SIG-M5 treated with dmso at 0.1 percent for 504 hours (cell line): ENCODE measurements at regions not wholly inside any gene's neighbourhood (a gene's known extent, or its start where the extent isn't known, plus 50 kb on each side); places are given as distances from the start of the nearest gene placed in this dataset.
A peak's percentile ranks its signal among the peaks of the same experiment; 100 is the strongest.

Experiments
- DNase-seq: peaks from one replicate; lab custom pipeline; 2025; ENCODE audit not compliant: unreplicated experiment; lab: John Stamatoyannopoulos, UW

DNA sequence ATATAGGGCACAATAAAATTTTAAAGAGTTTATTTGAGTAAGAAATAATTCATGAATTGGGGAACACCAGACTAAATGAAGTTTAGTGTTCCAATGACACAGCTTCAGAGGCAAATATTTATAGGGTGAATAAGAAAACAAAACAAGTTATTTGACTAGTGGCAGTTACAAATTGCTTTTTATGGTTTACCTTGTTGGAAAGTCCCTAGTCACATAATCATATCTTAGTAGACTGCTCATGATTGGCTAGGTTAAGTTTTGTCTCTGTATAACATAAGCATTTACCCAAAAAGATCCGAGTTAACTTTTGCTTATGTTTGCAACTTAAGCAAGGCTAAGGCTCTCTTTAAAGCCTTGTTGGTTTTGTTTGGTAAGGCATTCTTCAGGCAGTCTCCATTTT lies 224.7 kb upstream of the MIR17HG start:
- DNase-seq = no peak

GRCh38 chr13:91123456-91124127 lies 223.9 kb upstream of the MIR17HG start:
- DNase-seq = no peak

GRCh38 chr13:91126806-91127205 lies 220.7 kb upstream of the MIR17HG start:
- no peak for DNase-seq

- DNase-seq = no peak
Observed at GRCh38 chr13:91127995-91128394, 219.5 kb upstream of the MIR17HG start.

GRCh38 chr13:91132381-91132780 lies 215.1 kb upstream of the MIR17HG start:
- no peak for DNase-seq

- no peak for DNase-seq
Observed at GRCh38 chr13:91132786-91133185, 214.7 kb upstream of the MIR17HG start.

GRCh38 chr13:91133941-91134802 lies 213.3 kb upstream of the MIR17HG start:
- DNase-seq = peak; percentile 47

DNA sequence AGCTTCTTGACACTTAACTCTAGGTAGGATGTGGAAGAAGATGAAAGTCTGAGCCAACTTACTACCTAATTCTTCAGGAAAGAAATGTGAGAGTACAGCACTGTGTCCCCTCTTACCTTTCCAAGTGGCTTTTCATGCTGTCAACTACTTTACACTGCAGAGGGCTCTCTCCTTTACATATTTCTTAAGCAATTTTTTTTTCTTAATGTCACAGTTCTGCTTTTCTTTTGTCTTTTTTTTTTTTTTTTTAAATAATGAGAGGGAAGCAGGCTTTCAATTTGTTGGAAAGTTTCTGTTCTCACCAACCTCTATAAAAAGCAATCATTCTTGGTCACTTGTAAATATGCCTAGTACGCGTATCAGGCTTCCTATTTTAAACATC lies 212.7 kb upstream of the MIR17HG start:
- peak; percentile 13 for DNase-seq

- no peak for DNase-seq
Observed at GRCh38 chr13:91135376-91135775, 212.1 kb upstream of the MIR17HG start.

DNA sequence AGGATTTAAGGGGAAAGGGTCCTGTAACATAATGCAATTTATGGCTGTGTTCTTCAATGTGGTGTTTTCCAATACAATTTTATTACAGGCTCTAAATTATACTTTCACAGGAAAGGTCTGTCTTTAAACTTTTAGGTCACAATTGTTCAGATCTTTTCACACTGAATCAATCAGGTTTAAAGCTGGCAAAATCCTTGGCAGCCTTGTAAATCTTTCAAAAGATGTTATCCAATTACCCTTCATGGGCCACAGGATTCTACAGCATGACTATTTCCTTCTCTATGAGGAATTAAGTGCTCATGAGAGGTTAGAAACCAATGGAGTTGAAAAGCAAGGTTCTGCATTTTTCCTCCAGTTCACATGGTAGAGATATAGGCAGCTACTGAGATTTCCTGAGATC lies 211.5 kb upstream of the MIR17HG start:
- DNase-seq = no peak

DNA sequence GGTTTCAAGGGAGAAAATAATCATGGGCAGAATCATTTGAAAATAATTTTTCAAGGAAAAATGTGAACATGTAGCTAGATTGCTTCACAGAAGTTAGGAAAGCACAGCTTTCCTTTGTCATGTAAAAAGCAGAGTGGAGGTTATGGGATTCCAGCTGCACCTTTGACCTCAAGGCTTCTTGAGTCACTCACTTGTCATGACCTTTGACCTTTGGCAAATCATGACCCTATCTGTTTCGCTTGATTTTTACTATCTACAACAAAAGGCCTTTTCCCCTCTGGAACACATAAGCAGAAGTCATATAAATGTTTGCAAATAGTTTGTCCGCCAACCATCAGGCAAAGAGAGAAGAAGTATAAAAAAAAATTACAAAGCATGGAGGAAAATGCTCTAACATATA lies 210.7 kb upstream of the MIR17HG start:
- no peak for DNase-seq

GRCh38 chr13:91139232-91139631 lies 208.3 kb upstream of the MIR17HG start:
- no peak for DNase-seq

DNA sequence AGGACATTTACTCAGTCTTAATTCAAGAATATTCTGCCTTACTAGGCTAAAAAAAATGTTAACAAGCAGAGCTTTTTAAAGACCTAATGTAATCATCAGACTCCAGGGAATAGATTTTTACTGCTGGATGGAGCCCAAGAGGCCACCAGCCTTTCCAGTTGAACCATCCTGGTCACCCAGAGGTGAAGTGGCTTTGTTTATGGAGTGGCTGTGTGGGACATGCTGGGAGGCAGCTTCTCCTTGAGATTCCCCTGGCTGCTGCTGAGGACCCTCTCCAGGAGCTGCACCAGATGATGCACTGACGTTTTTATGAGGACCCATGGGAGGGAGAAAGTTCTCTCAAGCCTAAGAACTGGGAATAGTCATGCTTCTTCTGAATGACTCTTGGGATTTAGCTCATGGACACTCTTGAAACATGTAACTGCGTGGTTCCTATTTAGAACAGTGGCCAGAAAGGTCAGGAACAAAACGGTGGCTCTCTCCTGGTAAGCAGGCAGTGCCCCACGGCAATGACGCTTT lies 205.9 kb upstream of the MIR17HG start:
- DNase-seq = no peak

- no peak for DNase-seq
Observed at GRCh38 chr13:91142572-91142971, 204.9 kb upstream of the MIR17HG start.

DNA sequence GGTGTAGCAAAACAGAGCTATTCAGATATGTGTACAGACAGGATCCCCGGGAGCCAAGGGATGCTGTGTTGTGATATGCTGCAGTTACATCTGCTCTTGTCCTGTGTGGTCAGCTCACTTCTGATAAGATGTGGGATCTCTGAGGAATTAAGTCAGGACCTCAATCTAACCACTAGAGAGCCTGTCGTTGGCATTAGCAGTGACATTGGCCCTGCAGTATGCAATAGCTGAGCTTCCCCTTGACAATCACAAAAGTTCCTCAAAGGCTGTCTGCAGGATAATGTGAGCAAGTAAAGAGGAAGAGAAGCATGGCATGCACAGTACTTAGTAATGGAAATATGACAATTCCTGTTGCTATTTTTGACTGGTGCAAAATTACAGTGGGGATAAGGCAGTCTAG lies 203.4 kb upstream of the MIR17HG start:
- peak; percentile 52 for DNase-seq

DNA sequence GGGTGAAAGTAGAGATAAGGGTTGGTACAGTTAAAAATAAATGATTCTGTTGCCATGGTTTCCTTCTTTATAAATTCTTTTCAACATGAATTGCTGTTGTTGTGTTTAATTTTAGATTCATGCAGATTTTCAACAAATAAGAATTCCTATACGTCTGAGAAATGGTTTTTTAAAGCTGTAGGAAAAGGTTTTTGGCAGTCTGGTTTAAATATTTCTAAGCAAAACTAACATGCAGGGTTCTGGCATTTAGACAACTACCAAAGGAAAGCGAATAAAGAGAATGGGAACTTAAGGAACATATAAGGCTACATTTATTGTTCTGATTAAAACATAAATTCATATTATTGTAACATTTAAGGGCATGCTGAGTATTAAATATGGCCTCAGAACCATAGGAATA lies 203.0 kb upstream of the MIR17HG start:
- DNase-seq = no peak

GRCh38 chr13:91145571-91146205 lies 201.8 kb upstream of the MIR17HG start:
- DNase-seq = no peak

DNA sequence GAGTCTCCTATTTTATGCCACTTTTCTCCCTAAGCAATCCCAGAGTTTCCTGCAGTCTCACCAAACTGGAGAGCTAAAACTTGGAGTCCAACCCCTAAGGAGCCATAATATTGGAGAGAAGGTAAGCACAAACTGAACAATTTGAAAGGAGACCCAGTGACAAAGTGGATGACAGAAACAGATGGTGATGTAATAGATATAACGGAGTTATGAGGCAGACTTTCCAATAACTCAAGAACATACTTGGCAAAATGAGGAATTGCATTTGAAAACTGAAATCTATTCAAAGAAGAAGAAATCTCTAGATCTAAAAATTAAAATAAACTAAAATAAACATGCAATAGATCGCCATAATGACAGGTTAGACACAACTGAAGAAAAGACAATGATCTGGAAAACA lies 200.9 kb upstream of the MIR17HG start:
- DNase-seq = no peak

- DNase-seq = no peak
Observed at GRCh38 chr13:91148098-91148497, 199.4 kb upstream of the MIR17HG start.

GRCh38 chr13:91151921-91152320 lies 195.6 kb upstream of the MIR17HG start:
- DNase-seq = no peak

DNA sequence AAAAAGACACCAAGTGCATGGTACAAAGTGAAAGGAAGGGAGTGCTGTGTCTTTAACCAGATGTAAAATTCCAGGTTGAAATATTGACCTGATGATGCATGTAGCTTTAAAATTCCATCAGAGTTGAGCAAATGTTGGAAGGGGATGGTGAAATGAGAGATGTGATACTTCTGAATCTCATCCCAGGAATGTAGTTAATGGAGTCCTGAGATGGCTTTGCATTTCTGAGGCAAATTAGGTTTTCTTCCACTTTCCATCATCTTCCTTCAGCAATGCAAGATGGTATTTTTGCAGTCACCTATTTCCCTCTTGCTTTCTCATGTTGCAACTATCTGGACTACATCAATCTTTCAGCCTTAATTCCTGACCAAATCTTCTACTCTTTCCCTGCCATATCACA lies 194.1 kb upstream of the MIR17HG start:
- no peak for DNase-seq
